Superior temporal gyrus (tissue), 1 donor: ENCODE measurements at regions not wholly inside any gene's neighbourhood (a gene's known extent, or its start where the extent isn't known, plus 50 kb on each side); places are given as distances from the start of the nearest gene placed in this dataset.

ENCODE experiments used
- DNase-seq: peaks from one replicate; pipeline ENCODE4 v3.0.0-alpha.2; 2016; ENCODE audit errors: extremely low spot score

DNA sequence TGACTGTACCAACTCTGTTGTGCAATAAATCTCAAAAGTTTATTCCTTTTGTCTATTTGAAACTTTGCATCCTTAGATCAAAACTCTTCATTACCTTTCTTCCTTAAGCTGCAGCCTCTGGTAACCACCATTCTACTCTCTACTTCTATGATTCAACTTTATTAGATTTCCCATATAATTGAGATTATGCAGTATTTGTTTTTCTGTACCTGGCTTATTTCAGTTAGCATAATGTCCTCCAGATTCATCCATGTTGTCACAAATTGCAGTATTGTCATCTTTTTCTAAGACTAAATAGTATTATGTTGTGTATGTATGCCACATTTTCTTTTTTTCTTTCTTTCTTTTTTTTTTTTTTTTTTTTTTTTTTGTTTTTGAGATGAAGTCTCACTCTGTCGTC is 1176.3 kb upstream of the TENM4 start:
- no peak for DNase-seq

- no peak for DNase-seq
Measured at GRCh38 chr11:80616070-80616800, 1175.4 kb upstream of the TENM4 start.

DNA sequence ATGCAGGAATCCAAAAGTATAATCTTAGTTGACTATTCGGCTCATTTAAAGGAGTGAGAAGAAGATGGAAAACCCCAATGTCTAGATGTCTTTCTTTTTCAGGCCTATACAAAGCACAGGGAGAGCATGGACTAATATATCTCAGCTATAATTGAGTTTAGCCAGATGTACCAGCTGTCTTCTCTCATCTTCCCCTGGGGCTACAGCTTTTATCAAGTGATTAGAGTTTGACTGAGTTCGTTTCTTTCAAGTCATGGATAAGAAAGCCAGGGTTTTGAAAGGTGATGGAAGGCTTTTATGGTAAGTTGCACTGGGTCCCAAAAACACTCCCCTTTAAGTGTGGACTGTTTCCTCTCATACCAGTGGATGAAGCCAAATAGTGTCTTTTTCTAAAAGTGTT is 1172.8 kb upstream of the TENM4 start:
- DNase-seq = no peak

DNA sequence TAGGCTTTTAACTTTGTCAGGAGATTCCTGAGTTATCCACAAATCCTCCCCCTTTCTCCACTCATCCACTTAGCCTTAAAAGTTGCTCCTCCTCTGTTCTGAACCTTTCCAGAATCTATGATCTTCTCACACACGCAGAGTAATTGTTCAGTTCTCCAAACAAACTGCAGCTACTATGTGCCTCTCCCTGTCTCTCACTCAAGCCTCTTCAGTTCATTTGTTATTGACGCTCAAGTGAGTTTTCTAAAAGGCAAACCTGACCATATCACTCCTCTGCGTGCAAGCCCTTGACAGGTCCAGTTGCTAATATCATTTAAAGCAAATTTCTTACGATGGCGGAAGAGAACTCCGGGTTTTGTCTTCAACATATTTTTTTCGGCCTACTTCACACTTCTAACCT is 1169.7 kb upstream of the TENM4 start:
- no peak for DNase-seq

GRCh38 chr11:80603472-80603871 is 1162.6 kb upstream of the TENM4 start:
- DNase-seq = no peak

GRCh38 chr11:80598905-80599304 is 1158.1 kb upstream of the TENM4 start:
- DNase-seq = no peak

DNA sequence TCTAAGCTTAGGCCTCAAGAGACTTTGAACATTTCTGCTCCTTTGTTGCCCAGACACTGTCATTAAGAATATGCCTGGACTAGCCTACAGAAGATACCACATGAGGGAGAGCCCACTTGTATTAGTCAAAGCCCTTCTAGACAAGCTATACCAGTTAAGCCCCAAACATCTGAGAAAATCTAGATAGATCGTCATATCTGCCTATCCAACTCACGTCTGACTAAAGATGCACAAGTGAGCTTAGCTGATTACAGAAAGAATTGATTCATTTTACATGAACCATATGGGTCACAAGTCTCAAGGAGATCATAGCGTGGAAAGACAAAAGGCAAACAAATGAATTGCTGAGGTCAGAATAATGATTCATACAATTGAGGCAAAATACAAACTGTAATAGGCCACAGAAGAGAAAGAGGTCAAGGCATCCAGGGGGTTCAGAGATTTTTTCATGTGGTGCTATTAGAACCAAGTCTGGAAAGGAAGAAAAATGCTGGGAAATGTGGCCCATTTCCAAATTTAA is 1155.5 kb upstream of the TENM4 start:
- DNase-seq = no peak

GRCh38 chr11:80595011-80595410 is 1154.2 kb upstream of the TENM4 start:
- DNase-seq = no peak

- peak; percentile 86 for DNase-seq
Measured at GRCh38 chr11:80593648-80594374, 1153.0 kb upstream of the TENM4 start.

DNA sequence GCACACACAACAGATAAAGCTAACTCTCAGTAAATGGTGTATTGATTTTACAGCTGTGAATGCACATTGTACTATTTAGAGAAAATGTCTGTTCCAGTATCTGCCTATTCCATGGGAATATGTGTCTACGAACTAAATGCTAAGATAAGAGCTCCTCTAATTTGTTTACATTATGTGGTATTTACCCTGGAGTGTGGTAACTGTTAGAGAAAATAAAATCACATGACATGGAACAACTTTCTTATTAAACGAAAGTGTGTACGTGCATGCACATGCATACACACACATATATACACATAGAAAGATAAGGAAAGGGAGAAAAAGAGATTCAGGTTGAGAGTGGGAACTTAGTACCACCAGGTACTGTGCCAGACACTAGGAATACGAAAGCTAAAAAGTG is 1151.7 kb upstream of the TENM4 start:
- no peak for DNase-seq

- DNase-seq = no peak
Measured at GRCh38 chr11:80587906-80588305, 1147.1 kb upstream of the TENM4 start.

GRCh38 chr11:80586464-80586863 is 1145.6 kb upstream of the TENM4 start:
- DNase-seq = no peak

- no peak for DNase-seq
Measured at GRCh38 chr11:80584661-80585060, 1143.8 kb upstream of the TENM4 start.

DNA sequence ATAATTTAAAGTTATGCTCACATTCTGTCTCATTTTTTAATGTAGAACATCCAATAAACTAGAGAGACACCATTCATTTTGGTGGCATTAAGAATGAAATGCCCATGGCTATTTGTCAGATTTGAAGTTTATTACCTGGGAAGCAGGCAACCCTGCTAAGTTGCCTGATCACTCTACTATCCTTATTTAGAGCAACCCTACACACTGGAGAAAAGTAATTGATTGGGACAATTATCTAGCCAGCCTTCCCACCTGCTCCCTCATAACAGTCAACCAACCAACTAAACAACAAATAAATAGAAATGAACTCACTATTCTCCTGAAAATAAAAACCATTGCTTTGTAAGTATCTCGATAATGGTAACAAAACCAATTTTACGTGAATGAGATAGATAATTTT is 1129.0 kb upstream of the TENM4 start:
- no peak for DNase-seq

DNA sequence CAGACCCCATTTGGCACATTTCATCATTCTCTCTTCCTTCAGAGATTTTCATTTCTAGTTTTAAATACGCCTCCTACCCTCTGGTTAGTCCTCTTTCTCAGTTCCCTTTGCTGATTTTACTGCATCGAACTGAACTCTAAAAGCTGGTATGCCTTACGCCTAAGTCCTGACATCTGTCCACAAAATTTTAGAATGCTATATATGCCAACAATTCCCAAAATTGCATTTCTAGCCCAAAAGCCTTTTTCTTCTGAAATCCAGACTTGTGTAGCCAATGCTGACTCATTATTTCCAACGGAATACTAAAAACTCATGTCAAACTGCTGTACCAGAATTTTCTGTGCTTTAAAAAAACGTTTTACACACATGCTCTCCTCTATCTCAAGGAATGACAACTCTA is 1124.4 kb upstream of the TENM4 start:
- DNase-seq = no peak

DNA sequence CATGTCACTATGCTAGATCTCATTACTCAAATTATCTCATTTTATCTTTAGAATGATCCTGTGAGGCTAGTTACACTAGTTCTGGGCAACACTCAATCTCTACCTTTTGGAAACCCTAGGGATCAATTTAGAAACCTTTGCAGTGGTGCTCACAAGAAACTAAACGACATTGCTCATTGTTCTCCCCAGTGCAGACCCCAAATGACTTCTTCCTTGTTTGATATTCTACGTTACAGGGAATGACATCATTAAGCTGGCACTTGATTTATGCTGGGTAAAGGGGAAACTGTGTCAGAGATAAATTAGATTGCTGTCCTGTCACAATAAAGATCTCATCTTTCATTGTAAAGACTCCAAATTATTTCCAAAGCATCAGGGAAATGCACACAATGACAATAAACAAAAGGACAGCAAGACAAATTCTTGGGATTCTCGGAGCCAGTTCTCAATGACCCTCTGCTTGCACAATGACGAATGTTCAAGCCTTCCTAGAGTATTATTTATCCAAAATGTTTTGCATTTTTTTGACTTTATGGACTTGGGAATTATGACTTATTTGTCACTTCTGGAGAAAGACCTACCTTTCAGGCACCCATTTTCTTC is 1121.8 kb upstream of the TENM4 start:
- DNase-seq = no peak

DNA sequence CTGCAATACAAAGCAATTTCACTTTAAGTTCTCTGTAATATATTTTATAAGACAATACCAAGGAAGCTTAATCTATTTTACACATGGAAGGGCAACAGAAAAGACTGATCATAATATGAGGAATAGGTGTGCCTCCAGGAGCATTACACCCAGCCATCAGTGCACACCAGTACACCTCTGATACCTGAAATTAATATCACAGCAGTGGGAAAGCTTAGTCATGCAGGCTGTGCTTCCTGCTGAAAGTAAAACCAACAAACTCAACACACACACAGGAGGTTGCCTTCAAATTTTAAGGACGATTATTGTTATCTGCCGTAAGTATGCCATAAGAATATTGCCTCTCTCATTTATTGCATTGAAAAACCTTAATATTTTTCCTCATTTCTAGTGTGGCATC is 1119.1 kb upstream of the TENM4 start:
- no peak for DNase-seq

GRCh38 chr11:80553565-80553964 is 1112.7 kb upstream of the TENM4 start:
- no peak for DNase-seq

- DNase-seq = no peak
Measured at GRCh38 chr11:80542704-80543103, 1101.9 kb upstream of the TENM4 start.

DNA sequence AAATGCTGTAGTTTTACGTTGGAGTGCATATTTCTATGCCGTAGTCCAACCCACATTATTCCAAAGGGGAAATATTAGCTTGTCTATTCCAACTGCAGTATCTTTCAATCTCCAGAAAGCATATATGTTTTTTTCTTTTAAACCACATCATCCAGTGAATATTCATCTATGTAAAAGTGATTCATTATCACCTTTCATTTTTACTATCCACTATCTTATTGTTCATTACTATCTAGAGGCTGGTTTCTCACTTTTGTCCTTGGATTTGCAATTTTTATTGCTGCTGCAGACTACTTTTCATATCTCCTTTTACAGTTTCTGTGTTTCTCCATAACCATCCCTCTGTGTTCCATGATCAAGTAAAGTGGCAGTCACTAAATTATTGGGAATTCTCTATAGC is 1097.2 kb upstream of the TENM4 start:
- no peak for DNase-seq

DNA sequence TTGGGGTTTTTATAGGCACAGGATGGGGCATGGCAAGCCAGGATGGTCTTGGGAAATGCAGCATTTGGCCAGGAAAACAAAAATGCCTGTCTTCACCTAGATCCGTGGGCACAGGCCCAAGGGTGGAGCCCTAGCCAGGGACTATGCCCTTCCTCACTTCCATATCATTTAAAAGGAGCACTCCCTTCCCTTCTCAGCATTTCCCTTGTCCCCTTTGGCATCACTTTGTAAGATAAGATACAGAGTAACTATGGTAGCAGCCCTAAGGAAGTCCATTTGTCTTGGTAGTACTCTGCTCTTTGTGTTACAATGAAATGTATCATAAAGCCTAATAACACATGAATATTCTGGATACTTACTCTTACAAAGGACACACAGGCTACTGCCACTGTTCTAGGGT is 1092.6 kb upstream of the TENM4 start:
- DNase-seq = no peak

- DNase-seq = no peak
Measured at GRCh38 chr11:80532633-80533232, 1091.9 kb upstream of the TENM4 start.
